SK-N-SH (cell line): ENCODE measurements at regions not wholly inside any gene's neighbourhood (a gene's known extent, or its start where the extent isn't known, plus 50 kb on each side); places are given as distances from the start of the nearest gene placed in this dataset.

ENCODE experiments used
- CTCF ChIA-PET: fragments of 300-600, 350-600 bp; formaldehyde crosslinking; extraction: SDS; loops from one replicate; lab custom pipeline; 2021; lab: Yijun Ruan, JAX
- POLR2A ChIA-PET: fragments of 350-600 bp; sonication (Branson Sonifier 250); formaldehyde crosslinking; extraction: SDS; loops from one replicate; lab custom pipeline; 2020; ENCODE audit warnings: antibody characterized with exemption, inconsistent platforms; lab: Yijun Ruan, JAX
- DNase-seq: peaks from one replicate; pipeline ENCODE4 v3.0.0; 2012
- H2AFZ ChIP-seq: fragments of 200-600 bp; sonication (generic); 2 replicates; pipeline ENCODE4 v1.8.1; 2016; ENCODE audit warnings: antibody characterized with exemption, mild to moderate bottlenecking, low read depth
- H3F3A ChIP-seq: fragments of 200-600 bp; sonication (generic); replicated peaks from 2 replicates; pipeline ENCODE3; 2016; ENCODE audit warnings: antibody characterized with exemption, mild to moderate bottlenecking; ENCODE audit not compliant: insufficient read depth
- H3K27ac ChIP-seq, 2 experiments: fragments of 200-500 bp in 1 of 2; fragments of 200-600 bp in 1 of 2; sonication (Bioruptor generic) in 1 of 2; sonication (generic), shearing (Covaris generic) in 1 of 2; 2 replicates each; pipeline versions ENCODE4 v1.5.1 to v1.6.1; 2014 to 2016; ENCODE audit warnings: low read depth in 2 of 2, inconsistent platforms in 1 of 2, low read length in 1 of 2, mild to moderate bottlenecking in 1 of 2, mixed read lengths in 1 of 2
- H3K27me3 ChIP-seq: fragments of 200-600 bp; sonication (generic), shearing (Covaris generic); 2 replicates; pipeline ENCODE4 v1.6.1; 2016; ENCODE audit warnings: mixed run types; ENCODE audit not compliant: insufficient read depth
- H3K36me3 ChIP-seq, 2 experiments: fragments of 200-500 bp in 1 of 2; fragments of 200-600 bp in 1 of 2; sonication (Bioruptor generic) in 1 of 2; sonication (generic) in 1 of 2; replicated peaks in 1 of 2; 2 replicates each; pipeline versions ENCODE3 to v1.5.1; 2014 to 2016; ENCODE audit warnings: low read length in 1 of 2, mild to moderate bottlenecking in 1 of 2; ENCODE audit not compliant: insufficient read depth in 2 of 2, control insufficient read depth in 1 of 2
- H3K4me1 ChIP-seq, 2 experiments: fragments of 200-500 bp in 1 of 2; fragments of 200-600 bp in 1 of 2; sonication (Bioruptor generic) in 1 of 2; sonication (generic), shearing (Covaris generic) in 1 of 2; 2 replicates each; pipeline versions ENCODE4 v1.5.1 to v1.6.1; 2014 to 2016; ENCODE audit warnings: low read depth in 1 of 2, low read length in 1 of 2, mixed run types in 1 of 2; ENCODE audit not compliant: insufficient read depth in 2 of 2, control insufficient read depth in 1 of 2
- H3K4me2 ChIP-seq: fragments of 200-600 bp; sonication (generic), shearing (Covaris generic); 2 replicates; pipeline ENCODE4 v1.6.1; 2017; ENCODE audit warnings: mixed run types
- H3K4me3 ChIP-seq, 2 experiments: fragments of 200-500 bp in 1 of 2; fragments of 200-600 bp in 1 of 2; sonication (Bioruptor generic) in 1 of 2; sonication (generic), shearing (Covaris generic) in 1 of 2; 2 replicates each; pipeline versions ENCODE4 v1.5.1 to v1.8.1; 2014 to 2016; ENCODE audit warnings: low read depth in 2 of 2, inconsistent platforms in 1 of 2, low read length in 1 of 2, mild to moderate bottlenecking in 1 of 2, mixed read lengths in 1 of 2, moderate library complexity in 1 of 2
- H3K79me2 ChIP-seq: fragments of 200-600 bp; sonication (generic); 2 replicates; pipeline ENCODE4 v1.8.1; 2017; ENCODE audit warnings: mild to moderate bottlenecking; ENCODE audit not compliant: insufficient read depth
- H3K9ac ChIP-seq: fragments of 200-600 bp; sonication (generic); 2 replicates; pipeline ENCODE4 v1.6.1; 2017; ENCODE audit warnings: mixed run types
- H3K9me2 ChIP-seq: fragments of 200-600 bp; sonication (generic); 2 replicates; pipeline ENCODE4 v1.6.1; 2017; ENCODE audit warnings: mixed run types
- H3K9me3 ChIP-seq: fragments of 200-600 bp; sonication (generic); 2 replicates; pipeline ENCODE4 v1.6.1; 2017; ENCODE audit warnings: mixed run types, mild to moderate bottlenecking, moderate library complexity
- H4K20me1 ChIP-seq: fragments of 200-600 bp; sonication (generic); 2 replicates; pipeline ENCODE4 v1.6.1; 2017; ENCODE audit warnings: mild to moderate bottlenecking, mixed run types; ENCODE audit not compliant: insufficient read depth
- IRF3 ChIP-seq: fragments of 150-350 bp; IDR thresholded peaks from 2 replicates; pipeline ENCODE4 v1.6.1; 2016; ENCODE audit warnings: mild to moderate bottlenecking, low read depth, low read length
- MEF2A ChIP-seq: IDR thresholded peaks from 2 replicates; pipeline ENCODE4 v1.4.0; 2012; ENCODE audit warnings: low read depth, borderline replicate concordance
- MXI1 ChIP-seq: IDR thresholded peaks from 2 replicates; pipeline ENCODE4 v1.6.1; 2012; ENCODE audit warnings: mild to moderate bottlenecking, low read depth, low read length, improper control_type of control experiment
- NFIC ChIP-seq: IDR thresholded peaks from 2 replicates; pipeline ENCODE4 v1.4.0; 2012; ENCODE audit warnings: borderline replicate concordance
- POLR2AphosphoS5 ChIP-seq: IDR thresholded peaks from 2 replicates; pipeline ENCODE4 v1.6.1; 2012; ENCODE audit warnings: low read depth, low read length
- RCOR1 ChIP-seq: fragments of 150-350 bp; IDR thresholded peaks from 2 replicates; pipeline ENCODE4 v1.6.1; 2017; ENCODE audit warnings: antibody characterized with exemption, low read length
- RFX5 ChIP-seq: IDR thresholded peaks from 2 replicates; pipeline ENCODE4 v1.6.1; 2012; ENCODE audit warnings: mild to moderate bottlenecking, improper control_type of control experiment, low read length
- SIN3A ChIP-seq: IDR thresholded peaks from 2 replicates; pipeline ENCODE4 v1.6.1; 2012; ENCODE audit warnings: low read depth, mild to moderate bottlenecking, low read length, moderate library complexity, borderline replicate concordance
- USF2 ChIP-seq: fragments of 150-350 bp; IDR thresholded peaks from 2 replicates; pipeline ENCODE4 v1.6.1; 2017; ENCODE audit warnings: antibody characterized with exemption, low read length, low read depth, borderline replicate concordance
- YY1 ChIP-seq: IDR thresholded peaks from 2 replicates; pipeline ENCODE4 v1.4.0; 2012; ENCODE audit warnings: low read depth, mild to moderate bottlenecking
- WGBS: methylation state at CpG from one replicate; pipeline ENCODE4 v1.1.6; 2017; ENCODE audit warnings: low lambda C conversion rate; 5-methylcytosine and 5-hydroxymethylcytosine counted together
- TF ChIP-seq, protein P1 (sequence below): IDR thresholded peaks from 2 replicates; pipeline ENCODE4; 2012
- TF ChIP-seq, protein P2 (sequence below): fragments of 200-600 bp; sonication (generic); IDR thresholded peaks from 2 replicates; pipeline ENCODE4 v1.6.1; 2017; ENCODE audit warnings: antibody characterized with exemption, mild to moderate bottlenecking, moderate library complexity

GRCh38 chr2:8438476-8438875 lies 243.4 kb upstream of the ID2 start:
- TF ChIP-seq NFIC (no peak), USF2 (no peak), YY1 (no peak), RFX5 (no peak)
- TF ChIP-seq, protein P1, sequence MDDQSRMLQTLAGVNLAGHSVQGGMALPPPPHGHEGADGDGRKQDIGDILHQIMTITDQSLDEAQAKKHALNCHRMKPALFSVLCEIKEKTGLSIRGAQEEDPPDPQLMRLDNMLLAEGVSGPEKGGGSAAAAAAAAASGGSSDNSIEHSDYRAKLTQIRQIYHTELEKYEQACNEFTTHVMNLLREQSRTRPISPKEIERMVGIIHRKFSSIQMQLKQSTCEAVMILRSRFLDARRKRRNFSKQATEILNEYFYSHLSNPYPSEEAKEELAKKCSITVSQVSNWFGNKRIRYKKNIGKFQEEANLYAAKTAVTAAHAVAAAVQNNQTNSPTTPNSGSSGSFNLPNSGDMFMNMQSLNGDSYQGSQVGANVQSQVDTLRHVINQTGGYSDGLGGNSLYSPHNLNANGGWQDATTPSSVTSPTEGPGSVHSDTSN: no peak
- TF ChIP-seq, all 33 proteins: peak for 0
- Histone ChIP-seq H2AFZ (no peak overlapping the region), H3K4me2 (no peak overlapping the region), H4K20me1 (no peaks in the 10 kb centered on the region), H3K9me2 (no peaks in the 10 kb centered on the region), H3K27me3 (no peaks in the 10 kb centered on the region), H3F3A (no peaks in the 10 kb centered on the region), H3K4me1 (peaks cover 0 to 4% of the 10 kb centered on the region in 2 experiments; a peak in 1 of 4 replicates), H3K36me3 (no peaks in the 10 kb centered on the region), H3K9ac (no peak overlapping the region), H3K4me3 (no peak overlapping the region), H3K9me3 (no peaks in the 10 kb centered on the region), H3K79me2 (no peaks in the 10 kb centered on the region), H3K27ac (no peak overlapping the region)
- no peak for DNase-seq
- POLR2A ChIA-PET: no interaction called here
- 93% methylated on average over 3 of the region's 3 CpGs for whole genome bisulfite sequencing
- CTCF ChIA-PET: interaction anchor here (0.9 kb wide), 1 partner anchor 101 kb away, joined by 3 read pairs; no protein-coding TSS in a partner anchor

DNA sequence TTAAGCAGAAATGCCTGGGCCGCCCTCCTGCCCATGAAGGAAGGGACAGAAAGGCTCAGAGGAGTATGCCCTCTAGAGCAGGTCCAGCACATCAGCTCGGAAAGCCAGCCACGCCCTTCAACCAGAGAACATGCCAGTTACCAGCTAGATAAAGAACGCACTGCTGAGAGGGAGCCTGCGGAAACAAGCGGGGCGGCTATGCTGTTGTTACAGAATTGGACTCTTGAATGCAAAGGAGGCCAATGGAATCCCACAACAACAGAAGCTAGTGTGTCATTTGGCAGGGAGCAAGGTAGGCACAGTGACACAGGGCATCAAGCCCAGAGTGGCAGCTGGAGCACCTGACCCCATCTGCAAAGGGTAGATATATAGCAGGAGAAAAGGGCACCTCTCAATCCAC lies 242.9 kb upstream of the ID2 start:
- TF ChIP-seq MEF2A (no peak), RCOR1 (no peak), POLR2AphosphoS5 (no peak), IRF3 (no peak), YY1 (no peak), SIN3A (no peak), MXI1 (no peak)
- TF ChIP-seq, protein P2, sequence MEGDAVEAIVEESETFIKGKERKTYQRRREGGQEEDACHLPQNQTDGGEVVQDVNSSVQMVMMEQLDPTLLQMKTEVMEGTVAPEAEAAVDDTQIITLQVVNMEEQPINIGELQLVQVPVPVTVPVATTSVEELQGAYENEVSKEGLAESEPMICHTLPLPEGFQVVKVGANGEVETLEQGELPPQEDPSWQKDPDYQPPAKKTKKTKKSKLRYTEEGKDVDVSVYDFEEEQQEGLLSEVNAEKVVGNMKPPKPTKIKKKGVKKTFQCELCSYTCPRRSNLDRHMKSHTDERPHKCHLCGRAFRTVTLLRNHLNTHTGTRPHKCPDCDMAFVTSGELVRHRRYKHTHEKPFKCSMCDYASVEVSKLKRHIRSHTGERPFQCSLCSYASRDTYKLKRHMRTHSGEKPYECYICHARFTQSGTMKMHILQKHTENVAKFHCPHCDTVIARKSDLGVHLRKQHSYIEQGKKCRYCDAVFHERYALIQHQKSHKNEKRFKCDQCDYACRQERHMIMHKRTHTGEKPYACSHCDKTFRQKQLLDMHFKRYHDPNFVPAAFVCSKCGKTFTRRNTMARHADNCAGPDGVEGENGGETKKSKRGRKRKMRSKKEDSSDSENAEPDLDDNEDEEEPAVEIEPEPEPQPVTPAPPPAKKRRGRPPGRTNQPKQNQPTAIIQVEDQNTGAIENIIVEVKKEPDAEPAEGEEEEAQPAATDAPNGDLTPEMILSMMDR: no peak
- CTCF ChIA-PET: interaction anchor here (0.9 kb wide), 1 partner anchor 101 kb away, joined by 3 read pairs; no protein-coding TSS in a partner anchor

More for the DNA sequence above, 242.9 kb upstream of the ID2 start:
- DNase-seq: no peak
- no peaks in the 10 kb centered on the region for H3K79me2 ChIP-seq
- no peaks in the 10 kb centered on the region for H3F3A ChIP-seq
- H3K27me3 ChIP-seq: no peaks in the 10 kb centered on the region
- peaks cover 0 to 4% of the 10 kb centered on the region in 2 experiments; a peak in 1 of 4 replicates for H3K4me1 ChIP-seq
- no peak overlapping the region for H3K27ac ChIP-seq
- no peaks in the 10 kb centered on the region for H3K9me3 ChIP-seq
- H3K4me3 ChIP-seq: no peak overlapping the region
- H3K9ac ChIP-seq: no peak overlapping the region
- no peaks in the 10 kb centered on the region for H4K20me1 ChIP-seq
- H2AFZ ChIP-seq: no peak overlapping the region
- no peak overlapping the region for H3K4me2 ChIP-seq
- WGBS: 67% methylated on average over 7 of the region's 7 CpGs
- H3K9me2 ChIP-seq: no peaks in the 10 kb centered on the region
- POLR2A ChIA-PET: no interaction called here
- no peaks in the 10 kb centered on the region for H3K36me3 ChIP-seq
